Endothelial cell of umbilical vein (primary cell): ENCODE measurements at regions not wholly inside any gene's neighbourhood (a gene's known extent, or its start where the extent isn't known, plus 50 kb on each side); places are given as distances from the start of the nearest gene placed in this dataset.

ENCODE experiments used
- CTCF ChIP-seq, 2 donors: IDR thresholded peaks; 1 replicate in 1 of 2; 2 replicates in 1 of 2; pipeline ENCODE4 v1.5.1; 2011; ENCODE audit warnings: low read length in 2 of 2, mild to moderate bottlenecking in 2 of 2, moderate library complexity in 2 of 2, control low read depth in 1 of 2, inconsistent platforms in 1 of 2, low read depth in 1 of 2; ENCODE audit not compliant: insufficient read depth in 1 of 2; ENCODE audit errors: extremely low read depth in 1 of 2
- POLR2AphosphoS5 ChIP-seq: IDR thresholded peaks from 2 replicates; pipeline ENCODE4 v1.6.1; 2012; ENCODE audit warnings: low read depth, mild to moderate bottlenecking, control low read depth, low read length, moderate library complexity; ENCODE audit not compliant: insufficient read depth

- TF ChIP-seq CTCF (IDR thresholded peaks at IDR 0.05; ENCODE audit: extremely low read depth in 1 of 2, insufficient read depth in 1 of 2, low read depth in 1 of 2, low read length in 2 of 2) (no peak), POLR2AphosphoS5 (no peak)
Measured at GRCh38 chr7:153398370-153398769, 638.8 kb downstream of the ACTR3B start.
